B cell (primary cell): ENCODE measurements at regions not wholly inside any gene's neighbourhood (a gene's known extent, or its start where the extent isn't known, plus 50 kb on each side); places are given as distances from the start of the nearest gene placed in this dataset.

ENCODE experiments used
- ATAC-seq: fragments of 200-7000 bp; cut with Tn5 transposase; one replicate; pipeline ENCODE4 v1.10.0; 2021; ENCODE audit warnings: low read depth, mild to moderate bottlenecking, moderate number of reproducible peaks, moderate library complexity
- CTCF ChIA-PET: fragments of 350-600 bp; sonication (Branson Sonifier 250); formaldehyde crosslinking; loops from one replicate; lab custom pipeline; 2021; ENCODE audit warnings: antibody characterized with exemption, inconsistent platforms; lab: Charles Lee
- POLR2A ChIA-PET: fragments of 350-600 bp; sonication (Branson Sonifier 250); formaldehyde crosslinking; loops from one replicate; lab custom pipeline; 2021; ENCODE audit warnings: antibody characterized with exemption; lab: Charles Lee
- DNase-seq: peaks from one replicate; pipeline ENCODE4 v3.0.0; 2013
- H2AFZ ChIP-seq: 2 replicates; pipeline ENCODE4 v1.6.1; 2012; ENCODE audit warnings: mild to moderate bottlenecking, low read depth, low read length; ENCODE audit not compliant: insufficient read depth, poor library complexity, severe bottlenecking
- H3K27ac ChIP-seq, 2 donors: 1 replicate in 1 of 2; 2 replicates in 1 of 2; pipeline ENCODE4 v1.5.1; 2012 to 2013; ENCODE audit warnings: low read length in 2 of 2, mild to moderate bottlenecking in 2 of 2, moderate library complexity in 1 of 2
- H3K27me3 ChIP-seq, 4 experiments: fragments of 200-600 bp in 1 of 4; sonication (generic) in 1 of 4; replicated peaks in 1 of 4; 1 replicate in 2 of 4; 2 replicates in 2 of 4; pipeline versions ENCODE4 v1.6.1 to v1.7.0; 2013 to 2016; ENCODE audit warnings: low read length in 3 of 4, mild to moderate bottlenecking in 2 of 4, mixed read lengths in 1 of 4, moderate library complexity in 1 of 4; ENCODE audit not compliant: insufficient read depth in 4 of 4, control insufficient read depth in 3 of 4; ENCODE audit errors: control extremely low read depth in 1 of 4
- H3K36me3 ChIP-seq, 2 experiments: replicated peaks in 1 of 2; 1 replicate in 1 of 2; 2 replicates in 1 of 2; pipeline versions ENCODE4 v1.6.1 to v1.7.1; 2013; ENCODE audit warnings: low read length in 1 of 2; ENCODE audit not compliant: insufficient read depth in 2 of 2, control insufficient read depth in 1 of 2; ENCODE audit errors: control extremely low read depth in 1 of 2, extremely low read depth in 1 of 2
- H3K4me1 ChIP-seq, 2 donors: fragments of 200-600 bp in 1 of 2; sonication (generic) in 1 of 2; 1 replicate in 1 of 2; 2 replicates in 1 of 2; pipeline versions ENCODE4 v1.5.1 to v1.6.1; 2013 to 2017; ENCODE audit warnings: low read length in 2 of 2; ENCODE audit not compliant: control insufficient read depth in 2 of 2, insufficient read depth in 2 of 2
- H3K4me2 ChIP-seq: replicated peaks from 2 replicates; pipeline ENCODE3; 2012; ENCODE audit warnings: mild to moderate bottlenecking, low read depth, low read length; ENCODE audit not compliant: poor library complexity, severe bottlenecking
- H3K4me3 ChIP-seq, 5 experiments: fragments of 200-600 bp in 1 of 5; sonication (generic) in 1 of 5; 1 replicate in 3 of 5; 2 replicates in 2 of 5; pipeline versions ENCODE4 v1.5.1 to v1.7.0; 2011 to 2016; ENCODE audit warnings: low read length in 4 of 5, mild to moderate bottlenecking in 4 of 5, low read depth in 2 of 5, control low read depth in 1 of 5, moderate library complexity in 1 of 5; ENCODE audit not compliant: insufficient read depth in 1 of 5; ENCODE audit errors: control extremely low read depth in 1 of 5, extremely low read depth in 1 of 5
- H3K79me2 ChIP-seq: fragments of 200-600 bp; sonication (generic); one replicate; pipeline ENCODE4 v1.6.0; 2016; ENCODE audit warnings: low read length; ENCODE audit not compliant: control insufficient read depth, insufficient read depth
- H3K9ac ChIP-seq: fragments of 200-600 bp; sonication (generic); 2 replicates; pipeline ENCODE4 v1.6.1; 2017; ENCODE audit warnings: mild to moderate bottlenecking, low read length, moderate library complexity
- H3K9me3 ChIP-seq, 3 donors: one replicate each; pipeline versions ENCODE4 v1.6.1 to v1.7.1; 2013; ENCODE audit warnings: low read length in 2 of 3; ENCODE audit not compliant: control insufficient read depth in 2 of 3, insufficient read depth in 1 of 3; ENCODE audit errors: control extremely low read depth in 1 of 3
- H4K20me1 ChIP-seq: 2 replicates; pipeline ENCODE4 v1.6.0; 2012; ENCODE audit warnings: mild to moderate bottlenecking, low read length; ENCODE audit not compliant: insufficient read depth, control insufficient read depth, poor library complexity, severe bottlenecking
- H3K27ac Mint-ChIP-seq: one replicate; pipeline ENCODE4 v1.8.0; 2021; ENCODE audit warnings: mixed read lengths
- H3K27me3 Mint-ChIP-seq: one replicate; pipeline ENCODE4 v1.8.0; 2021; ENCODE audit warnings: mixed read lengths
- H3K4me1 Mint-ChIP-seq: one replicate; pipeline ENCODE4 v1.8.0; 2021; ENCODE audit warnings: mixed read lengths
- H3K4me3 Mint-ChIP-seq: one replicate; pipeline ENCODE4 v1.8.0; 2021; ENCODE audit warnings: mixed read lengths
- H3K9me3 Mint-ChIP-seq: one replicate; pipeline ENCODE4 v1.8.0; 2022; ENCODE audit warnings: mixed read lengths; ENCODE audit not compliant: insufficient read depth
- CTCF ChIP-seq: fragments of 200-600 bp; IDR thresholded peaks from one replicate; pipeline ENCODE4 v1.8.0; 2022; ENCODE audit warnings: antibody characterized with exemption, mild to moderate bottlenecking
- EZH2 ChIP-seq: IDR thresholded peaks from 2 replicates; pipeline ENCODE4 v1.6.1; 2012; ENCODE audit warnings: borderline replicate concordance, low read depth, mild to moderate bottlenecking, moderate library complexity, low read length; ENCODE audit not compliant: insufficient read depth, poor library complexity, severe bottlenecking
- WGBS: methylation state at CpG from one replicate; pipeline ENCODE4 v1.1.5; 2013; ENCODE audit warnings: missing lambda C conversion rate; ENCODE audit not compliant: insufficient coverage; 5-methylcytosine and 5-hydroxymethylcytosine counted together
- intact Hi-C: fragments of 100-400 bp; cut with micrococcal nuclease; formaldehyde crosslinking; loops from one replicate; pipeline ENCODE4 v1.10.0; 2022

DNA sequence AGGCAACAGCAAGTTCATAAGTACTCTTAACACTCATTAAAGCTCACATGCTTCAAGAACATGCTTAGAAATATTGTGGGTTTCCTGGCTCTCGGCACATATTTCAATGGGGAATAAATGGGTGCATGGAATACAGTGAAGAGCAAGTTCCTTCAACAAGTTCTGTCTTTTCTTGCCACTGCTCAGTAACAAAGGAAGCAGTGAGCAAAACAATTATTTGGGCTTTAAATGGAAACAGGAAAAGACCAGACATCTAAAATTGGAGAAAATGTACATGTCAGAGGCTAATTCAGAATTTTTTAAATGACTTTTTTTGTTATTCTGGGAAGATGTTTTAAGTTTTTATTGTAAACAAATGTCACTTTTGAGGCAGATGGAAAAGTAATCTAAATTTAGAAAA is 478.7 kb downstream of the SETD4 start:
- H3K9me3 Mint-ChIP-seq: no peaks in the 10 kb centered on the region
- intact Hi-C loops: no loop called here
- H3K27ac Mint-ChIP-seq: no peak overlapping the region
- DNase-seq (no peak), ATAC-seq (no peak)
- H3K4me1 ChIP-seq: no peaks in the 10 kb centered on the region
- no peaks in the 10 kb centered on the region for H3K79me2 ChIP-seq
- H3K27me3 ChIP-seq: no peaks in the 10 kb centered on the region
- ChIA-PET POLR2A (no interaction called here), CTCF (no interaction called here)
- H3K9me3 ChIP-seq: no peaks in the 10 kb centered on the region
- H3K27me3 Mint-ChIP-seq: no peaks in the 10 kb centered on the region
- H3K4me3 ChIP-seq: no peak overlapping the region
- H4K20me1 ChIP-seq: no peaks in the 10 kb centered on the region
- H3K9ac ChIP-seq: no peak overlapping the region
- H3K36me3 ChIP-seq: no peaks in the 10 kb centered on the region
- peaks cover 15% of the 10 kb centered on the region for H3K4me1 Mint-ChIP-seq
- H3K27ac ChIP-seq: no peak overlapping the region
- WGBS: 67% methylated on average over 1 of the region's 1 CpG
- H3K4me2 ChIP-seq: no peak overlapping the region
- H3K4me3 Mint-ChIP-seq: no peak overlapping the region
- no peak overlapping the region for H2AFZ ChIP-seq
- TF ChIP-seq CTCF (no peak), EZH2 (no peak)

DNA sequence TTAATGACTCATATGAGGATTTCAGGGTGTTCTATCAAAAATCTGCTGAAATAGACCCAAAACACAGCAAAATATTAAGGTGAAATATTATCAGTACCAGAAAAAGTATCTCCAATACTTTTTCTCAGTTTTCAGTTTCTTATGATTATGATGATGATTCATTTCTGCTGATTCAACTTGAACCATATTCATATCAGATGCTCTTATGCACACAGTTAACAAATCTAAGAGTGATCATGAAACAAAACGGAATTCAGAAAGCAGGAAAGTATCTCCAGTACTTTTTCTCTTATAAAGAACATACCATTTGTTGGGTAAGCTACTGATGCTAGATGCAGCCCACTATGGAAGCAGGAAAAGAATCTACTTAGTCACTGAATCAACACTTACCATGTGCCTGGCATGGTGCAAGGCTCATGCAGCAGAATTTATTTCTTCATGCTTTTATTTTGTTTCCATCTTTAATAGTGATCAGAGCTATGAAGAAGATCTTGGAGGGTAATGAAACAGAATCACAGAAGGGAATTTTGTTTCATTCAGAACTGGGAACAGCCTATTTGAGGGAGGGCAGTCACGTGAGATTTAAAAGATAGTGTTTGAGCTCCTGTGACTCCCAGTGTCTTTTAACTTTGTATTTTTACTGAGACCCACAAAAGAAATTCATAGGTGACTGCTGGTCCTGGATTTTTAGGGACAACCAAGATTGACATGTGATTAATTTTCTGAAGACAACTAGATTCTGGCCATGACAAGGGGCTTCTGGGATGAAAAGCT is 480.6 kb downstream of the SETD4 start:
- POLR2A ChIA-PET: no interaction called here

More for the DNA sequence above, 480.6 kb downstream of the SETD4 start:
- Histone ChIP-seq H3K27ac (no peak overlapping the region), H3K4me2 (no peak overlapping the region), H3K79me2 (no peaks in the 10 kb centered on the region), H3K9me3 (no peaks in the 10 kb centered on the region), H3K9ac (no peak overlapping the region), H3K36me3 (no peaks in the 10 kb centered on the region), H2AFZ (no peak overlapping the region), H3K27me3 (peaks cover 0 to 3% (median 0%) of the 10 kb centered on the region in 4 experiments), H3K4me1 (no peaks in the 10 kb centered on the region), H3K4me3 (no peak overlapping the region), H4K20me1 (no peaks in the 10 kb centered on the region)
- H3K27me3 Mint-ChIP-seq: peaks cover 4% of the 10 kb centered on the region
- DNase-seq (no peak), ATAC-seq (no peak)
- intact Hi-C loops: no loop called here
- TF ChIP-seq EZH2: no peak
- TF ChIP-seq CTCF: no peak
- no CpG with 5 or more reads among the region's 2 CpGs for WGBS
- no peak overlapping the region for H3K4me3 Mint-ChIP-seq
- H3K4me1 Mint-ChIP-seq: peaks cover 14% of the 10 kb centered on the region
- H3K9me3 Mint-ChIP-seq: no peaks in the 10 kb centered on the region
- no peak overlapping the region for H3K27ac Mint-ChIP-seq
- CTCF ChIA-PET: no interaction called here
